IMR-90 (cell line): ENCODE measurements at regions not wholly inside any gene's neighbourhood (a gene's known extent, or its start where the extent isn't known, plus 50 kb on each side); places are given as distances from the start of the nearest gene placed in this dataset.
"Not testable (repeated sequence)": the region's sequence is repeated elsewhere in the genome, so short reads cannot be mapped to it uniquely, and the experiment has no call there.

ENCODE experiments used
- BHLHE40 ChIP-seq: fragments of 150-350 bp; IDR thresholded peaks from 2 replicates; pipeline ENCODE4 v1.6.1; 2016; ENCODE audit warnings: mild to moderate bottlenecking, low read depth, low read length
- CEBPB ChIP-seq: IDR thresholded peaks from 2 replicates; pipeline ENCODE4 v1.6.1; 2012; ENCODE audit warnings: low read depth, low read length, improper control_type of control experiment
- FOS ChIP-seq: fragments of 150-350 bp; IDR thresholded peaks from 2 replicates; pipeline ENCODE4 v1.6.1; 2016; ENCODE audit warnings: low read depth, low read length
- MAZ ChIP-seq: IDR thresholded peaks from 2 replicates; pipeline ENCODE4 v1.6.1; 2012; ENCODE audit warnings: low read depth, mild to moderate bottlenecking, low read length, improper control_type of control experiment, moderate library complexity, borderline replicate concordance
- MXI1 ChIP-seq: IDR thresholded peaks from 2 replicates; pipeline ENCODE4 v1.6.1; 2012; ENCODE audit warnings: low read depth, mild to moderate bottlenecking, low read length, moderate library complexity, borderline replicate concordance
- POLR2A ChIP-seq: IDR thresholded peaks from 2 replicates; pipeline ENCODE4 v1.6.1; 2012; ENCODE audit warnings: mild to moderate bottlenecking, low read depth, low read length
- RAD21 ChIP-seq: IDR thresholded peaks from 2 replicates; pipeline ENCODE4 v1.6.1; 2012; ENCODE audit warnings: low read length, improper control_type of control experiment
- TF ChIP-seq, protein P1 (sequence below): conservative IDR thresholded peaks from 2 replicates; pipeline ENCODE4 v1.5.1; 2012; ENCODE audit warnings: mild to moderate bottlenecking, low read depth, low read length, improper control_type of control experiment
- TF ChIP-seq, protein P2 (sequence below): fragments of 150-350 bp; IDR thresholded peaks from 2 replicates; pipeline ENCODE4 v1.6.1; 2017; ENCODE audit warnings: mild to moderate bottlenecking, antibody characterized with exemption, low read length, low read depth

DNA sequence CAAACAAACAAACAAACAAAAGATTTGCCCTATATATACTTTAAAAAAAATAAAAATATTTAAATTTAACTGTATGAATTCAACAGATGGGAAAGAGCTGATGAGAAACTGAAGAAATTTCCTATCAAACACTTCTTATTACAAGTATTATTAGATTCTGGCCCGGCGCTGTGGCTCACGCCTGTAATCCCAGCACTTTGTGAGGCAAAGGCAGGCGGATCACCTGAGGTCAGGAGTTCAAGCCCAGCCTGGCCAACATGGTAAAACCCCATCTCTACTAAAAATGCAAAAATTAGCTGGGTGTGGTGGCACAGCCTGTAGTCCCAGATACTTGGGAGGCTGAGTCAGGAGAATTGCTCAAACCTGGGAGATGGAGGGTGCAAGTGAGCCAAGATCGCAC lies 180.8 kb downstream of the ABCC12 start:
- TF ChIP-seq, protein P1, sequence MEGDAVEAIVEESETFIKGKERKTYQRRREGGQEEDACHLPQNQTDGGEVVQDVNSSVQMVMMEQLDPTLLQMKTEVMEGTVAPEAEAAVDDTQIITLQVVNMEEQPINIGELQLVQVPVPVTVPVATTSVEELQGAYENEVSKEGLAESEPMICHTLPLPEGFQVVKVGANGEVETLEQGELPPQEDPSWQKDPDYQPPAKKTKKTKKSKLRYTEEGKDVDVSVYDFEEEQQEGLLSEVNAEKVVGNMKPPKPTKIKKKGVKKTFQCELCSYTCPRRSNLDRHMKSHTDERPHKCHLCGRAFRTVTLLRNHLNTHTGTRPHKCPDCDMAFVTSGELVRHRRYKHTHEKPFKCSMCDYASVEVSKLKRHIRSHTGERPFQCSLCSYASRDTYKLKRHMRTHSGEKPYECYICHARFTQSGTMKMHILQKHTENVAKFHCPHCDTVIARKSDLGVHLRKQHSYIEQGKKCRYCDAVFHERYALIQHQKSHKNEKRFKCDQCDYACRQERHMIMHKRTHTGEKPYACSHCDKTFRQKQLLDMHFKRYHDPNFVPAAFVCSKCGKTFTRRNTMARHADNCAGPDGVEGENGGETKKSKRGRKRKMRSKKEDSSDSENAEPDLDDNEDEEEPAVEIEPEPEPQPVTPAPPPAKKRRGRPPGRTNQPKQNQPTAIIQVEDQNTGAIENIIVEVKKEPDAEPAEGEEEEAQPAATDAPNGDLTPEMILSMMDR = not testable (repeated sequence)
- TF ChIP-seq POLR2A, BHLHE40, RAD21, FOS, CEBPB, MXI1, MAZ: not testable (repeated sequence)
- TF ChIP-seq, protein P2, sequence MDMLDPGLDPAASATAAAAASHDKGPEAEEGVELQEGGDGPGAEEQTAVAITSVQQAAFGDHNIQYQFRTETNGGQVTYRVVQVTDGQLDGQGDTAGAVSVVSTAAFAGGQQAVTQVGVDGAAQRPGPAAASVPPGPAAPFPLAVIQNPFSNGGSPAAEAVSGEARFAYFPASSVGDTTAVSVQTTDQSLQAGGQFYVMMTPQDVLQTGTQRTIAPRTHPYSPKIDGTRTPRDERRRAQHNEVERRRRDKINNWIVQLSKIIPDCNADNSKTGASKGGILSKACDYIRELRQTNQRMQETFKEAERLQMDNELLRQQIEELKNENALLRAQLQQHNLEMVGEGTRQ = not testable (repeated sequence)
